ENCODE measurements at regions not wholly inside any gene's neighbourhood (a gene's known extent, or its start where the extent isn't known, plus 50 kb on each side); places are given as distances from the start of the nearest gene placed in this dataset.
"Not testable (repeated sequence)": the region's sequence is repeated elsewhere in the genome, so short reads cannot be mapped to it uniquely, and the experiment has no call there.

GRCh38 chr10:6794841-6795240 is 214.8 kb upstream of the PRKCQ start:
- not testable (repeated sequence) for DNase-seq

GRCh38 chr10:6794441-6794840 is 214.4 kb upstream of the PRKCQ start:
- DNase-seq = no peak

GRCh38 chr10:6788731-6789130 is 208.7 kb upstream of the PRKCQ start:
- no peak for DNase-seq

- DNase-seq = no peak
Measured at GRCh38 chr10:6788231-6788630, 208.2 kb upstream of the PRKCQ start.

- no peak for DNase-seq
Measured at GRCh38 chr10:6787718-6788117, 207.6 kb upstream of the PRKCQ start.

- no peak for DNase-seq
Measured at GRCh38 chr10:6787091-6787490, 207.0 kb upstream of the PRKCQ start.

GRCh38 chr10:6786579-6787031 is 206.5 kb upstream of the PRKCQ start:
- peak; percentile 16 for DNase-seq

- not testable (repeated sequence) for DNase-seq
Measured at GRCh38 chr10:6784429-6784828, 204.4 kb upstream of the PRKCQ start.

GRCh38 chr10:6783471-6783870 is 203.4 kb upstream of the PRKCQ start:
- no peak for DNase-seq

- DNase-seq = no peak
Measured at GRCh38 chr10:6782378-6782777, 202.3 kb upstream of the PRKCQ start.

GRCh38 chr10:6781133-6781770 is 201.2 kb upstream of the PRKCQ start:
- no peak for DNase-seq

- DNase-seq = no peak
Measured at GRCh38 chr10:6780008-6780677, 200.1 kb upstream of the PRKCQ start.

GRCh38 chr10:6778992-6779701 is 199.1 kb upstream of the PRKCQ start:
- DNase-seq = peak; percentile 92

GRCh38 chr10:6776170-6776569 is 196.1 kb upstream of the PRKCQ start:
- DNase-seq = no peak

GRCh38 chr10:6774406-6774805 is 194.3 kb upstream of the PRKCQ start:
- no peak for DNase-seq

GRCh38 chr10:6771331-6771730 is 191.3 kb upstream of the PRKCQ start:
- DNase-seq = no peak

GRCh38 chr10:6770846-6771245 is 190.8 kb upstream of the PRKCQ start:
- no peak for DNase-seq

GRCh38 chr10:6769704-6770417 is 189.8 kb upstream of the PRKCQ start:
- DNase-seq = no peak

GRCh38 chr10:6766131-6766801 is 186.2 kb upstream of the PRKCQ start:
- no peak for DNase-seq

- no peak for DNase-seq
Measured at GRCh38 chr10:6763423-6763822, 183.3 kb upstream of the PRKCQ start.

GRCh38 chr10:6763001-6763400 is 182.9 kb upstream of the PRKCQ start:
- DNase-seq = no peak

- no peak for DNase-seq
Measured at GRCh38 chr10:6759961-6760360, 179.9 kb upstream of the PRKCQ start.

GRCh38 chr10:6757158-6757557 is 177.1 kb upstream of the PRKCQ start:
- DNase-seq = no peak

All from NCI-H226 (cell line).